ENCODE measurements at regions not wholly inside any gene's neighbourhood (a gene's known extent, or its start where the extent isn't known, plus 50 kb on each side); places are given as distances from the start of the nearest gene placed in this dataset.

- TF ChIP-seq CTCF (IDR thresholded peaks at IDR 0.05; ENCODE audit: low read depth, low read length) = no peak
- H3K4me3 ChIP-seq (ENCODE audit: low read depth, low read length) = no peak overlapping the region
Observed at GRCh38 chr18:56479841-56480240, 158.6 kb downstream of the TXNL1 start.

GRCh38 chr18:56475250-56475649, 163.1 kb downstream of the TXNL1 start:
- H3K4me3 ChIP-seq (ENCODE audit: low read depth, low read length) = no peak overlapping the region
- no peak for TF ChIP-seq CTCF (IDR thresholded peaks at IDR 0.05; ENCODE audit: low read depth, low read length)

- no peak for TF ChIP-seq CTCF (IDR thresholded peaks at IDR 0.05; ENCODE audit: low read depth, low read length)
- H3K4me3 ChIP-seq (ENCODE audit: low read depth, low read length) = no peak overlapping the region
Observed at GRCh38 chr18:56473400-56474024, 164.9 kb downstream of the TXNL1 start.

- no peak overlapping the region for H3K4me3 ChIP-seq (ENCODE audit: low read depth, low read length)
- no peak for TF ChIP-seq CTCF (IDR thresholded peaks at IDR 0.05; ENCODE audit: low read depth, low read length)
Observed at GRCh38 chr18:56470406-56471351, 167.7 kb downstream of the TXNL1 start.

GRCh38 chr18:56469582-56469981, 168.8 kb downstream of the TXNL1 start:
- TF ChIP-seq CTCF (IDR thresholded peaks at IDR 0.05; ENCODE audit: low read depth, low read length) = no peak

GRCh38 chr18:56468396-56468795, 170.0 kb downstream of the TXNL1 start:
- no peak for TF ChIP-seq CTCF (IDR thresholded peaks at IDR 0.05; ENCODE audit: low read depth, low read length)

More at GRCh38 chr18:56469582-56469981, 168.8 kb downstream of the TXNL1 start:
- H3K4me3 ChIP-seq (ENCODE audit: low read depth, low read length) = no peak overlapping the region

GRCh38 chr18:56462276-56462675, 176.1 kb downstream of the TXNL1 start:
- H3K4me3 ChIP-seq (ENCODE audit: low read depth, low read length) = no peak overlapping the region
- no peak for TF ChIP-seq CTCF (IDR thresholded peaks at IDR 0.05; ENCODE audit: low read depth, low read length)

More at GRCh38 chr18:56468396-56468795, 170.0 kb downstream of the TXNL1 start:
- no peak overlapping the region for H3K4me3 ChIP-seq (ENCODE audit: low read depth, low read length)

Data from WI38 (cell line).